RWPE1 (cell line): ENCODE measurements at regions not wholly inside any gene's neighbourhood (a gene's known extent, or its start where the extent isn't known, plus 50 kb on each side); places are given as distances from the start of the nearest gene placed in this dataset.

Experiments
- CTCF ChIA-PET: fragments of 350-600 bp; sonication (Branson Sonifier 250); formaldehyde crosslinking; extraction: SDS; loops from one replicate; lab custom pipeline; 2021; lab: Yijun Ruan, JAX
- POLR2A ChIA-PET: fragments of 400-600 bp; formaldehyde crosslinking; extraction: SDS; loops from one replicate; lab custom pipeline; 2020; ENCODE audit warnings: antibody characterized with exemption; ENCODE audit not compliant: low non-redundant PET; lab: Yijun Ruan, JAX
- DNase-seq: peaks from one replicate; pipeline ENCODE4 v3.0.0; 2012; ENCODE audit warnings: low spot score
- H3K27ac ChIP-seq: fragments of 450-650 bp; 2 replicates; pipeline ENCODE4 v1.5.1; 2017
- CTCF ChIP-seq: fragments of 450-650 bp; conservative IDR thresholded peaks from 2 replicates; pipeline ENCODE4 v1.5.1; 2017; ENCODE audit warnings: low read depth, mild to moderate bottlenecking

- H3K27ac ChIP-seq, result no peak overlapping the region
- TF ChIP-seq CTCF, result no peak
- no peak for DNase-seq
- POLR2A ChIA-PET, result no interaction called here
- CTCF ChIA-PET, result no interaction called here
Measured at GRCh38 chr14:58828298-58828697, 190.5 kb downstream of the DACT1 start.

GRCh38 chr14:58829594-58829993 lies 191.8 kb downstream of the DACT1 start:
- H3K27ac ChIP-seq, result no peak overlapping the region
- no peak for TF ChIP-seq CTCF
- peak; percentile 9 for DNase-seq
- ChIA-PET POLR2A (no interaction called here), CTCF (interaction anchor here (0.6 to 0.7 kb wide), 2 partner anchors 697 to 995 kb away, joined by 3 read pairs; no protein-coding TSS in a partner anchor)

GRCh38 chr14:58830121-58830520 lies 192.4 kb downstream of the DACT1 start:
- no peak for DNase-seq
- TF ChIP-seq CTCF, result no peak
- no peak overlapping the region for H3K27ac ChIP-seq
- ChIA-PET CTCF (interaction anchor here (0.7 kb wide), 1 partner anchor 697 kb away, joined by 3 read pairs; no protein-coding TSS in a partner anchor), POLR2A (no interaction called here)

GRCh38 chr14:58832095-58832521 lies 194.3 kb downstream of the DACT1 start:
- no peak overlapping the region for H3K27ac ChIP-seq
- ChIA-PET POLR2A (no interaction called here), CTCF (no interaction called here)
- DNase-seq, result no peak
- TF ChIP-seq CTCF, result no peak

GRCh38 chr14:58833634-58834378 lies 196.0 kb downstream of the DACT1 start:
- no peak for DNase-seq
- no peak for TF ChIP-seq CTCF
- POLR2A ChIA-PET, result no interaction called here
- no peak overlapping the region for H3K27ac ChIP-seq
- CTCF ChIA-PET, result interaction anchor here (0.6 to 0.8 kb wide), 2 partner anchors 27 to 472 kb away, joined by 4 to 5 read pairs; no protein-coding TSS in a partner anchor

GRCh38 chr14:58836303-58836974 lies 198.7 kb downstream of the DACT1 start:
- no peak overlapping the region for H3K27ac ChIP-seq
- POLR2A ChIA-PET, result no interaction called here
- TF ChIP-seq CTCF, result no peak
- CTCF ChIA-PET, result no interaction called here
- DNase-seq, result no peak
